A549 (cell line): ENCODE measurements at regions not wholly inside any gene's neighbourhood (a gene's known extent, or its start where the extent isn't known, plus 50 kb on each side); places are given as distances from the start of the nearest gene placed in this dataset.
A peak's percentile ranks its signal among the peaks of the same experiment; 100 is the strongest.

ENCODE experiments used
- ATAC-seq, 2 experiments: fragments of 200-7000 bp in 1 of 2; fragments of >200 bp in 1 of 2; cut with Nextera tagmentation in 1 of 2; cut with Tn5 transposase in 1 of 2; 3 replicates each; pipeline versions ENCODE4 v1.8.0 to v1.9.1; 2018 to 2020; ENCODE audit warnings: mild to moderate bottlenecking in 1 of 2, moderate library complexity in 1 of 2
- CTCF ChIA-PET: fragments of 300-600 bp; sonication (Branson Sonifier 250); formaldehyde crosslinking; extraction: SDS; loops from one replicate; lab custom pipeline; 2021; ENCODE audit warnings: antibody characterized with exemption, inconsistent platforms; lab: Yijun Ruan, JAX
- POLR2A ChIA-PET: fragments of 350-600 bp; formaldehyde crosslinking; extraction: SDS; loops from one replicate; lab custom pipeline; 2021; ENCODE audit warnings: antibody characterized with exemption, inconsistent platforms; lab: Yijun Ruan, JAX
- DNase-seq, 2 experiments: peaks; one replicate each; pipeline versions ENCODE4 v3.0.0 to v3.0.0-alpha.2; 2011 to 2016; ENCODE audit warnings: low read depth in 1 of 2, low spot score in 1 of 2
- FAIRE-seq: peaks from 2 replicates; lab custom pipeline; 2011; peaks lifted over from hg19 to GRCh38; lab: Jason Lieb, UNC
- H3K27ac ChIP-seq, 2 experiments: fragments of >200 bp; sonication (Bioruptor Twin); formaldehyde crosslinking; 3 replicates each; pipeline ENCODE4 v1.5.1; 2016 to 2017
- H3K4me1 ChIP-seq: fragments of >200 bp; sonication (Bioruptor Twin); formaldehyde crosslinking; 3 replicates; pipeline ENCODE4 v1.6.1; 2016
- H3K4me2 ChIP-seq: fragments of >200 bp; sonication (Bioruptor Twin); formaldehyde crosslinking; 3 replicates; pipeline ENCODE4 v1.6.1; 2016
- H3K4me3 ChIP-seq: fragments of >200 bp; sonication (Bioruptor Twin); formaldehyde crosslinking; 3 replicates; pipeline ENCODE4 v1.5.1; 2016
- H3K9me3 ChIP-seq: fragments of >200 bp; sonication (Bioruptor Twin); formaldehyde crosslinking; 3 replicates; pipeline ENCODE4 v1.6.1; 2016
- CHD4 ChIP-seq: fragments of 200-600 bp; sonication (generic); IDR thresholded peaks from 2 replicates; pipeline ENCODE4 v1.6.1; 2016; ENCODE audit warnings: antibody characterized with exemption, mild to moderate bottlenecking, borderline replicate concordance
- EHMT2 ChIP-seq: fragments of 200-600 bp; sonication (generic); IDR thresholded peaks from 2 replicates; pipeline ENCODE4 v1.6.1; 2016; ENCODE audit warnings: antibody characterized with exemption, low read depth, mild to moderate bottlenecking, moderate library complexity
- FOXS1 ChIP-seq: fragments of 250-450 bp; sonication (Bioruptor Pico); IDR thresholded peaks from 2 replicates; pipeline ENCODE4 v1.5.0; 2020; ENCODE audit warnings: mild to moderate bottlenecking, moderate library complexity
- HOXB5 ChIP-seq: fragments of 250-450 bp; sonication (Bioruptor Pico); IDR thresholded peaks from 2 replicates; pipeline ENCODE4 v1.5.0; 2020; ENCODE audit warnings: mild to moderate bottlenecking, moderate library complexity
- JUNB ChIP-seq: fragments of >200 bp; sonication (Bioruptor Twin); formaldehyde crosslinking; IDR thresholded peaks from 2 replicates; pipeline ENCODE4 v1.6.1; 2016
- KDM1A ChIP-seq: fragments of 200-600 bp; sonication (generic); IDR thresholded peaks from 2 replicates; pipeline ENCODE4 v1.6.1; 2016; ENCODE audit warnings: low read depth, mild to moderate bottlenecking
- RAD21 ChIP-seq, 2 experiments: fragments of >200 bp in 1 of 2; sonication (Bioruptor Twin) in 1 of 2; formaldehyde crosslinking in 1 of 2; IDR thresholded peaks in 1 of 2; conservative IDR thresholded peaks in 1 of 2; 2 replicates in 1 of 2; 3 replicates in 1 of 2; pipeline ENCODE4 v1.6.1; 2012 to 2018; ENCODE audit warnings: inconsistent platforms in 1 of 2
- RNF2 ChIP-seq: fragments of 200-600 bp; sonication (generic); IDR thresholded peaks from 2 replicates; pipeline ENCODE4 v1.6.1; 2016; ENCODE audit warnings: low read depth, mild to moderate bottlenecking, antibody characterized with exemption, moderate library complexity, borderline replicate concordance
- SMC3 ChIP-seq: fragments of >200 bp; sonication (Bioruptor Twin); formaldehyde crosslinking; IDR thresholded peaks from 3 replicates; pipeline ENCODE4 v1.6.1; 2018; ENCODE audit warnings: inconsistent platforms
- TFCP2L1 ChIP-seq: fragments of 250-450 bp; sonication (Bioruptor Pico); IDR thresholded peaks from 2 replicates; pipeline ENCODE4 v1.5.0; 2021; ENCODE audit warnings: mild to moderate bottlenecking
- ZC3H11A ChIP-seq: fragments of 450-650 bp; IDR thresholded peaks from 2 replicates; pipeline ENCODE4 v1.6.1; 2014; ENCODE audit warnings: antibody characterized with exemption, mild to moderate bottlenecking
- ZNF302 ChIP-seq: fragments of 250-450 bp; sonication (Bioruptor Pico); IDR thresholded peaks from 2 replicates; pipeline ENCODE4 v1.9.0; 2021; ENCODE audit warnings: inconsistent platforms, mild to moderate bottlenecking, moderate library complexity
- WGBS: methylation state at CpG from one replicate; pipeline ENCODE4 v1.1.6; 2017; ENCODE audit errors: missing lambda C conversion rate; 5-methylcytosine and 5-hydroxymethylcytosine counted together
- TF ChIP-seq, protein P1 (sequence below): fragments of >200 bp; sonication (Bioruptor Twin); formaldehyde crosslinking; IDR thresholded peaks from 3 replicates; pipeline ENCODE4 v1.6.1; 2016
- TF ChIP-seq, protein P2 (sequence below): IDR thresholded peaks from 2 replicates; pipeline ENCODE4 v1.6.1; 2012; ENCODE audit warnings: low read depth, borderline replicate concordance
- TF ChIP-seq, protein P3 (sequence below): IDR thresholded peaks from 2 replicates; pipeline ENCODE4 v1.6.1; 2012
- TF ChIP-seq, protein P4 (sequence below): IDR thresholded peaks from 2 replicates; pipeline ENCODE4 v1.6.1; 2012
- TF ChIP-seq, protein P5 (sequence below): fragments of 450-650 bp; IDR thresholded peaks from 2 replicates; pipeline ENCODE4 v1.6.1; 2014; ENCODE audit warnings: antibody characterized with exemption
- TF ChIP-seq, protein P6 (sequence below): fragments of 250-450 bp; sonication (Bioruptor Pico); IDR thresholded peaks from 2 replicates; pipeline ENCODE4 v1.5.0; 2020; ENCODE audit warnings: low read depth, mild to moderate bottlenecking, moderate library complexity
- TF ChIP-seq, protein P7 (sequence below): fragments of >200 bp; sonication (Bioruptor Twin); formaldehyde crosslinking; IDR thresholded peaks from 2 replicates; pipeline ENCODE4 v1.6.1; 2016
- TF ChIP-seq, protein P8 (sequence below): fragments of >200 bp; sonication (Bioruptor Twin); formaldehyde crosslinking; IDR thresholded peaks from 3 replicates; pipeline ENCODE4 v1.5.1; 2016

DNA sequence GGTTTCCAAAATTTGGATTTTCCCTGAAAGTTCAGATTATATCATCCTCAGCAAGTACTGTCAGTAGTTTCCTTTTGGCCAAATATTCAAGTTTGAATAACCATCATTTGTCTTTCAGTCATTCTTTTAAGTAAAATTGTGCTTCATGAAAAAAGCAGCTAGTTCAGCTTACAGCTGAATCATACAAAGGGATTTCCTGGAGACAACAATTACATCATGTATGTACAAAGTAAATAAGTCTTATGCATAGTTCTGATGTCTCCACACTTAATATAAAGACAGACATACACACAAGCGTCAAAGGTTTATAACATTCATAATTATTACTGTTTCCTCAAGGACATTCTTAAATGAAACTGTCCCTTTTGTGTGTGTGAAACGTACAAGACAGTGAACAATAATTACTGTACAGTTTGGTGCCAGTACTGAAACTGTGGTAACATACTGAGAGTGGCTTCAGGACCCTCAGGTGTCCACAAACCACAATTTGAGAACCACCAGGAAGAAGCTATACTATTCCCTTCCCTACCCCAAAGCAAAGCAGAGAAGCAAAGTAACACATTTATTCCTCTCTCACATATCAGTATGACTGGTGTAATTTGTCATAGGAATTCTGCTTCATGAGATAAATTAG is 746.6 kb downstream of the TAF11L14 start:
- FAIRE-seq, result peak; percentile 13
- no peaks in the 10 kb centered on the region for H3K9me3 ChIP-seq
- ChIA-PET CTCF (interaction anchor here (2.3 kb wide), 1 partner anchor 12 kb away, joined by 6 read pairs; no protein-coding TSS in a partner anchor), POLR2A (no interaction called here)
- H3K4me3 ChIP-seq, result no peak overlapping the region
- no peak for ATAC-seq
- H3K4me1 ChIP-seq, result no peaks in the 10 kb centered on the region
- no peak for DNase-seq
- H3K27ac ChIP-seq, result no peak overlapping the region
- 17% methylated on average over 2 of the region's 2 CpGs for WGBS
- TF ChIP-seq RAD21 (conservative IDR thresholded peaks at IDR 0.05 in 1 of 2, IDR thresholded peaks at IDR 0.05 in 1 of 2), result no peak
- TF ChIP-seq SMC3, result no peak
- TF ChIP-seq JUNB, result no peak
- TF ChIP-seq, protein P1, sequence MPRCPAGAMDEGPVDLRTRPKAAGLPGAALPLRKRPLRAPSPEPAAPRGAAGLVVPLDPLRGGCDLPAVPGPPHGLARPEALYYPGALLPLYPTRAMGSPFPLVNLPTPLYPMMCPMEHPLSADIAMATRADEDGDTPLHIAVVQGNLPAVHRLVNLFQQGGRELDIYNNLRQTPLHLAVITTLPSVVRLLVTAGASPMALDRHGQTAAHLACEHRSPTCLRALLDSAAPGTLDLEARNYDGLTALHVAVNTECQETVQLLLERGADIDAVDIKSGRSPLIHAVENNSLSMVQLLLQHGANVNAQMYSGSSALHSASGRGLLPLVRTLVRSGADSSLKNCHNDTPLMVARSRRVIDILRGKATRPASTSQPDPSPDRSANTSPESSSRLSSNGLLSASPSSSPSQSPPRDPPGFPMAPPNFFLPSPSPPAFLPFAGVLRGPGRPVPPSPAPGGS, result no peak
- TF ChIP-seq, protein P2, sequence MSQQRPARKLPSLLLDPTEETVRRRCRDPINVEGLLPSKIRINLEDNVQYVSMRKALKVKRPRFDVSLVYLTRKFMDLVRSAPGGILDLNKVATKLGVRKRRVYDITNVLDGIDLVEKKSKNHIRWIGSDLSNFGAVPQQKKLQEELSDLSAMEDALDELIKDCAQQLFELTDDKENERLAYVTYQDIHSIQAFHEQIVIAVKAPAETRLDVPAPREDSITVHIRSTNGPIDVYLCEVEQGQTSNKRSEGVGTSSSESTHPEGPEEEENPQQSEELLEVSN, result no peak
- TF ChIP-seq, protein P3, sequence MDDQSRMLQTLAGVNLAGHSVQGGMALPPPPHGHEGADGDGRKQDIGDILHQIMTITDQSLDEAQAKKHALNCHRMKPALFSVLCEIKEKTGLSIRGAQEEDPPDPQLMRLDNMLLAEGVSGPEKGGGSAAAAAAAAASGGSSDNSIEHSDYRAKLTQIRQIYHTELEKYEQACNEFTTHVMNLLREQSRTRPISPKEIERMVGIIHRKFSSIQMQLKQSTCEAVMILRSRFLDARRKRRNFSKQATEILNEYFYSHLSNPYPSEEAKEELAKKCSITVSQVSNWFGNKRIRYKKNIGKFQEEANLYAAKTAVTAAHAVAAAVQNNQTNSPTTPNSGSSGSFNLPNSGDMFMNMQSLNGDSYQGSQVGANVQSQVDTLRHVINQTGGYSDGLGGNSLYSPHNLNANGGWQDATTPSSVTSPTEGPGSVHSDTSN, result no peak
- no peak for TF ChIP-seq RNF2
- TF ChIP-seq, protein P4, sequence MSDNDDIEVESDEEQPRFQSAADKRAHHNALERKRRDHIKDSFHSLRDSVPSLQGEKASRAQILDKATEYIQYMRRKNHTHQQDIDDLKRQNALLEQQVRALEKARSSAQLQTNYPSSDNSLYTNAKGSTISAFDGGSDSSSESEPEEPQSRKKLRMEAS, result no peak
- TF ChIP-seq, protein P5, sequence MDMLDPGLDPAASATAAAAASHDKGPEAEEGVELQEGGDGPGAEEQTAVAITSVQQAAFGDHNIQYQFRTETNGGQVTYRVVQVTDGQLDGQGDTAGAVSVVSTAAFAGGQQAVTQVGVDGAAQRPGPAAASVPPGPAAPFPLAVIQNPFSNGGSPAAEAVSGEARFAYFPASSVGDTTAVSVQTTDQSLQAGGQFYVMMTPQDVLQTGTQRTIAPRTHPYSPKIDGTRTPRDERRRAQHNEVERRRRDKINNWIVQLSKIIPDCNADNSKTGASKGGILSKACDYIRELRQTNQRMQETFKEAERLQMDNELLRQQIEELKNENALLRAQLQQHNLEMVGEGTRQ, result no peak
- TF ChIP-seq ZNF302 (CRISPR knock-in tag), result no peak
- TF ChIP-seq HOXB5, result no peak
- no peak for TF ChIP-seq EHMT2
- no peak for TF ChIP-seq KDM1A
- TF ChIP-seq, protein P6, sequence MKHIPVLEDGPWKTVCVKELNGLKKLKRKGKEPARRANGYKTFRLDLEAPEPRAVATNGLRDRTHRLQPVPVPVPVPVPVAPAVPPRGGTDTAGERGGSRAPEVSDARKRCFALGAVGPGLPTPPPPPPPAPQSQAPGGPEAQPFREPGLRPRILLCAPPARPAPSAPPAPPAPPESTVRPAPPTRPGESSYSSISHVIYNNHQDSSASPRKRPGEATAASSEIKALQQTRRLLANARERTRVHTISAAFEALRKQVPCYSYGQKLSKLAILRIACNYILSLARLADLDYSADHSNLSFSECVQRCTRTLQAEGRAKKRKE (CRISPR knock-in tag), result no peak
- TF ChIP-seq FOXS1 (CRISPR knock-in tag), result no peak
- TF ChIP-seq, protein P7, sequence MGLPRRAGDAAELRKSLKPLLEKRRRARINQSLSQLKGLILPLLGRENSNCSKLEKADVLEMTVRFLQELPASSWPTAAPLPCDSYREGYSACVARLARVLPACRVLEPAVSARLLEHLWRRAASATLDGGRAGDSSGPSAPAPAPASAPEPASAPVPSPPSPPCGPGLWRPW, result no peak
- no peak for TF ChIP-seq CHD4
- no peak for TF ChIP-seq TFCP2L1 (CRISPR knock-in tag)
- no peak overlapping the region for H3K4me2 ChIP-seq

DNA sequence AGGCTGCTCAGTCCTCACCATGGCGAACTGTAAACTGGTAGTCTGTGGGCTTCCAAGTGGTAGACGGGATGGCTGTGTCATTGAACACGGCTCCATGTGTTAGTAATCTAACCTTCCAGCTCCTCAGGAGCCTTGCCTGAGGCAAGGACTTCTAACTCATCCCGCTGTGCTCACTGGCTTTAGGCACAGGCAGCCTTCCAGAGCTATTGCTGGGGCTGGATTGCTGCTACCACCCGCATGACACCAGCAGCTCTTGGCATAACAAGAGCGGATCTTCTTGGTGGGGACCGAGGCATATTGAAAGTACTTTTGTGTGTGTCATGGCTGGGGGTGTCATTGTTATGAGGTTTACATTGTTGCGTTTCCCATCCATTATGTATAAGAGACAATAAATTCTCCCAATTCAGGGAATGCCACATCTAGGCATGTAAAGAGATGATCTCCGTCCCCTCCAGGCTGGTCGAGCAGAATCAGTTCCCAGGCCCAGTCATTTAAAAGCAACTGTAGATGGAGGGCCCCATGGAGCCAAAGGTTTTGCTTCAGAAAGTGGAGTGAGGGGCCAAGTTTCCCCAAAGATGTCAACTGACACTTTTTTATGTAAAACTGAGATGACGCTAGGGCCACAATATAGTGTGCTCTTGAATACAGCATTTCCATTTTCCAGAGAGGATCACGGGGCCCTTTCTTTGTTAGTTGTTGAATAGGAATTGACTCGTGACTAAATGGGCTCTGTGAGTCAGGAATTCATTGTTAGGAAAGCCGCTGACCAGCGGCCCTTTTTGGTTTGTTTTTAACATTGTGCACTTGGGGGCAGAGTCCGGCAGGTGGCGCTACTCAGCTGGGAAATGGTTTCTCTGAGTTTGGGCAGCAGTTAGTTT is 759.5 kb downstream of the TAF11L14 start:
- ChIA-PET POLR2A (no interaction called here), CTCF (interaction anchor here (0.7 to 4.9 kb wide), 10 partner anchors 10 to 1214 kb away, joined by 3 to 34 read pairs (median 4); no protein-coding TSS in a partner anchor)

More for the DNA sequence above, 759.5 kb downstream of the TAF11L14 start:
- no peak overlapping the region for H3K4me3 ChIP-seq
- 19% methylated on average over 17 of the region's 17 CpGs for WGBS
- H3K4me2 ChIP-seq, result peak overlapping the region; percentile 53
- H3K27ac ChIP-seq, result no peak overlapping the region
- no peaks in the 10 kb centered on the region for H3K9me3 ChIP-seq
- FAIRE-seq, result no peak
- peak; percentile 57 to 89; a peak in 5 of 6 replicates for ATAC-seq
- TF ChIP-seq RAD21 (conservative IDR thresholded peaks at IDR 0.05 in 1 of 2, IDR thresholded peaks at IDR 0.05 in 1 of 2), result peak; percentile 80 to 84
- TF ChIP-seq SMC3, result peak; percentile 82
- TF ChIP-seq ZC3H11A, result no peak
- TF ChIP-seq, protein P8, sequence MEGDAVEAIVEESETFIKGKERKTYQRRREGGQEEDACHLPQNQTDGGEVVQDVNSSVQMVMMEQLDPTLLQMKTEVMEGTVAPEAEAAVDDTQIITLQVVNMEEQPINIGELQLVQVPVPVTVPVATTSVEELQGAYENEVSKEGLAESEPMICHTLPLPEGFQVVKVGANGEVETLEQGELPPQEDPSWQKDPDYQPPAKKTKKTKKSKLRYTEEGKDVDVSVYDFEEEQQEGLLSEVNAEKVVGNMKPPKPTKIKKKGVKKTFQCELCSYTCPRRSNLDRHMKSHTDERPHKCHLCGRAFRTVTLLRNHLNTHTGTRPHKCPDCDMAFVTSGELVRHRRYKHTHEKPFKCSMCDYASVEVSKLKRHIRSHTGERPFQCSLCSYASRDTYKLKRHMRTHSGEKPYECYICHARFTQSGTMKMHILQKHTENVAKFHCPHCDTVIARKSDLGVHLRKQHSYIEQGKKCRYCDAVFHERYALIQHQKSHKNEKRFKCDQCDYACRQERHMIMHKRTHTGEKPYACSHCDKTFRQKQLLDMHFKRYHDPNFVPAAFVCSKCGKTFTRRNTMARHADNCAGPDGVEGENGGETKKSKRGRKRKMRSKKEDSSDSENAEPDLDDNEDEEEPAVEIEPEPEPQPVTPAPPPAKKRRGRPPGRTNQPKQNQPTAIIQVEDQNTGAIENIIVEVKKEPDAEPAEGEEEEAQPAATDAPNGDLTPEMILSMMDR, result peak; percentile 82
- DNase-seq, result peak; percentile 25 to 41
- H3K4me1 ChIP-seq, result no peaks in the 10 kb centered on the region
